Activated CD8-positive, alpha-beta memory T cell treated with anti-CD3 and anti-CD28 coated beads for 36 hours (primary cell): ENCODE measurements at regions not wholly inside any gene's neighbourhood (a gene's known extent, or its start where the extent isn't known, plus 50 kb on each side); places are given as distances from the start of the nearest gene placed in this dataset.
"Not testable (repeated sequence)": the region's sequence is repeated elsewhere in the genome, so short reads cannot be mapped to it uniquely, and the experiment has no call there.

Experiments
- CTCF ChIA-PET: fragments of 350-600 bp; sonication (Branson Sonifier 250); formaldehyde crosslinking; loops from one replicate; lab custom pipeline; 2021; ENCODE audit warnings: antibody characterized with exemption; lab: Charles Lee
- POLR2A ChIA-PET: fragments of 350-600 bp; sonication (Branson Sonifier 250); formaldehyde crosslinking; loops from one replicate; lab custom pipeline; 2021; ENCODE audit warnings: antibody characterized with exemption; lab: Charles Lee

DNA sequence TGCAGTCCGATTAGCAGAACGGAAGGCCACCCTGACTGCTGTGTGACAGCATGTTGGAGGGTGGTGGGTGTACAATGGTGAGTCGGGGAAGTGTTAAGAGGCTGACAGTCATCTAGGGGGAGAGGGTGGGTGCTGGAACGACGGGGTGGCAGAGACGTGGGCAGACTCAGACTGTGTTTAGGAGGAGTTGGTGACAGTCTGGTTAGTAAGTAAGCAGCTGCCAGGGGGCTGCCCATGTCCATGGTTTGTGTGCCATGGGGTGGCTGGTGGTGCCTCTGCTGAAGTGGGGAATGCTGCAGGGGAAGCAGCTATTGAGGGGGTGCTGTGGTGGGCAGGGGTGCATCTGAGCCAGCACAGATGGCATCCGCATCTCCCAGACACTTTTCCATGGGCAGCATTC is 51.3 kb upstream of the BOD1 start:
- CTCF ChIA-PET = no interaction called here
- POLR2A ChIA-PET = no interaction called here

DNA sequence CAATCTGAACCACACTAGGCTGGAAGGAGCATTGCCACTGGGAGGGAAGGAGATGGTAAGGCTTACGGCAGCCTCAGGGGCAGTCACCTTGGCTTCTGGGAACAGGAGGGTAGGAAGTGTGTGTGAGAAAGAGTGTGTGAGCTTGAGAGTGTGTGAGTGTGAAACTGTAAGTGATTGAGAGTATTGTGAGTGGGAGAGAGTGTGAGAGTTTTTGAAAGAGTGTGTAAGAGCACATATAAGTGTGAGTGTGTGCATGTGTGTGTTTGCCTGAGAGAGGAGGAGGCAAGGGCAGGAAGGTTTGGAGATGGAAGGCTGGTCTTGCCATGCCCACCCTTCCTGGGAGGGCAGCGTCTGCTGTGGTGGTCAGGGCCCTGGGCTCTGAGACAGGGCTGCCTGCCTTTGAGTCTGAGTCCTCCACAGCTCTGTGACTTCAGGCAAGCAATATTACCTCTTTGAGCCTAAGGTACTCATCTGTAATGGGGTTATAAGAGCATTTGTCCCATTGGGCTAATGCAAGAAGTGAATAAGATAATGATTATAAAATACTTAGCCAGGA is 51.9 kb upstream of the BOD1 start:
- CTCF ChIA-PET = no interaction called here
- POLR2A ChIA-PET = no interaction called here

DNA sequence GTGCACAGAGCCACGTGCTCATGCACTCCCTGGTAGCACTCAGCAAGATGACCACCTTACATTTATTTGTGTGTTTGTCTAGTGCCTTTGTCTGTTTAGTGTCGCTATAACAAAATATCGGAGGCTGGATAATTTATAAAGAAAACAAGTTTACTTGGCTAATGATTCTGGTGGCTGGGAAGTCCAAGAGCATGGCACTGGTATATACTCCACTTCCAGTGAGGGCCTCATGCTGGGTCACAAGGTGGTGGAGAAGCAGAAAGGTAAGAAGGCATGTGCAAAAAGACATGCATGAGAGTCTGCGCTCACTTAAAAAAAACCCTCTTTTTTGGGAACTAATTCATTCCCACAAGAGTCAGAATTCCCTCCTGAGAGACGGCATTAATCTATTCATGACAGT is 52.5 kb upstream of the BOD1 start:
- ChIA-PET CTCF (interaction anchor here (0.6 kb wide), 1 partner anchor 39 kb away, joined by 5 read pairs; no protein-coding TSS in a partner anchor), POLR2A (no interaction called here)

DNA sequence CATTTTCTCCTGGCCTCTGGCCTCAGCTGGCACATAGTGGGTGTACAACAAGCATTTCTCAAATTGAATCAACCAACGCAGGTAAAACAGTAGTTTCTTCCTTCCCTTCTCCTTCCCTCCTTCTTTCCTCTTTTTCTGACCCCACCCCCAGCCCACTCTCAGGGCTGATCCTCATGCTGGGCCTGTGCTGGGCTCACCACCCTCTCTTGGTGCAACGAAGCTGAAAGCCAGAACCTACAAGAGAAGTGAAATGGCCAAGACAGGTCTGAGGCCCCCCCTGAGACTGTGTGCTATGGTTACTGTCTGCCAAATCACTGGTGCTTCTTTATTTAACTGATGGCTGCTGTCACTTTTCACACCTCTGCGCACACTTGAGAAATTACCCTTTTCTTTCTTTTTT is 53.0 kb upstream of the BOD1 start:
- ChIA-PET POLR2A (no interaction called here), CTCF (interaction anchor here (0.6 kb wide), 1 partner anchor 39 kb away, joined by 5 read pairs; no protein-coding TSS in a partner anchor)

DNA sequence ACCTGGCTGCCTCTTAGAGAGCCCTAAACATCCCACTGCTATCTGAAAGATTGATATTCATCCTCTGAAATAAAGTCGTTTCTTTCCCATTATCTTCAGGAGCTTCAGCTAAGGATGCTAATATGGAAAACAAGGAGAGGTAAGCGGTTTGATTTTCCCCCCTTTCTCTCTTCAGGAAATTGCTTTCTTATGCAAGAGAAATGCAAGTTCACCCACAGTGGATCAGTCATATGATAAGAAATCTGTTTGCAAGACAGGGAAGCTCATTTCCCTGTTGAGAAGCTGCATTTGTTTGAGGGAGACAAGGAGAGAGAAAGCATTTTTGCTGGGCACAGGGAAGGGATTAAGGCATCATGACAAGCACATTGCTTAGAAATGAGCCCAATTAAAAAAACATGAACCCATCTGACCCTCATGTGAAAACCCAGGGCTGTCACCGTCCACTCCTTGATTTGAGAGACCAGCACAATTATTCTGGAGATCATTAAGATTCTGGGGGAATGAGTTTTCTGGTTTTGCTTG is 53.7 kb upstream of the BOD1 start:
- CTCF ChIA-PET = no interaction called here

DNA sequence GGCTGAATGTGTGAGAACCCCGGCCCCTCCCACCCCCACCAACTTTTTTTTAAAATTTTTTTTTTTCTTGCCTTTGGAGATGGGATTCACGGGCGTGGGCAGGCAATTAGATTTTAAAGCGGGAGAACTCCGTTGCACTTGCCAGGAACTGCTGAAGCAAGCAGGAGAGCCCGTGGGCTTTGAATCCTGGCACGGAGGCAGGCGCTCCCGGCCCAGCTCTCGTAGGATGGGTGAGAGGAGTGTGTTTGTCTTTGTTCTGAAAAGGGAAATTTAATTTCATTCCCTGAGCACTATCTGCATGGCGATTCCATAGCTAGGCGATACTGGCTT is 54.3 kb upstream of the BOD1 start:
- ChIA-PET POLR2A (no interaction called here), CTCF (no interaction called here)

More for the DNA sequence above, 53.7 kb upstream of the BOD1 start:
- POLR2A ChIA-PET = no interaction called here

DNA sequence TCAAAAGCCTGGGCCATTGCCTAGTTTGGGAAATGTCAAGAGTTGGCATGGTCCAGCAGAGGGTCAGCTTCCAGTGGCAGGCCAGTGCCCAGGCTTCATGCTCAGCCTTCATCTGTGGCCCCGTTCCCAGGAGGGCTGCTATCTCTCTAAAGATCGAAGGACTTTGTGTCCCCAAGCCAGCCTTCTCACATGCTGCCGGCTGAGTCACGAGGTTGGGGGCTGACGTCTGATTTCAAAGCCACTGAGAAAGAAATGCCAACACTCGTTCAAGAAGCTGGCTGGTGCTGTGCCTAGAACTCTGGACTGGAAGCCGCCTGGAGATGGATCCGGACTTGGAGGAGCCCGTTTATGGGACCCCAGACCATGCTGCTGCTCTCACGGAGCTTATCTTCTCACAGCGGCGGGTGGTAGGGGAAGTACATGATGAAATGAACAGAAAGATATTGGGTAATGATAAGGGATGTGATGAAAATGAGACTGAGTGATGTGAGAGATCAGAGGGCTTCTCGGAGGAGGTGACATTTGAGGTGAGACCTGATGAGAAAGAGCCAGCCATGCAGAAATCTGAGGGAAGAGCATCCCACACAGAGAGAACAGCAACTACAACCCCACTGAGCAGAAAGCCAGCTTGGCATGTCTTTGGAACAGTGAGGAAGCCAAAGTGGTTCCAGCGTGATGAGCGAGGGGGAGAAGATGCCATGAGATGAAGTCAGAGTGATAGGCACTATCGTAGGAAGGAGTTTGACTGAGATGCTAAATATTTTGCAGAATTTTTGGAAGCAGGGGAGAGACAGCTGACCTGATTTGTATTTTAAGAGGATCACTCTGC is 54.9 kb upstream of the BOD1 start:
- CTCF ChIA-PET = no interaction called here

DNA sequence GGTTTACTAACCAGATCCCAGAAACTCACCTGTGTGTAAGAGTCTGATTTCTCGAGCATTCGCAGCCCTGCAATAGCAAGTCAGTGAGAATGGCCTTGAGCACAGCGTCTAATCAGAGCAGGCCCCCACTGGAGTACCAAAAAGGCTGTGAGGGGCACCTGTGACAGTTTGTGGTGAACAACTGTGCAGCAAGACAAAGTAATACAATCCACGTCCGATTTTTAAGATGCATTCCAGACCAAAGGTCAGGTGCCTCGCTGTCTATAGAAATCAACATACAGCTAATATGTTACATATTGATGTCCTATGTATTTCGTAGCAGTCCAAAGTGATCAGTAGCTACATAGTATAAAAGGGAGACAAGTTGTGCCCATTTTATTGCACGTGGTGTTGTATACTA is 55.7 kb upstream of the BOD1 start:
- ChIA-PET CTCF (no interaction called here), POLR2A (no interaction called here)

More for the DNA sequence above, 54.9 kb upstream of the BOD1 start:
- POLR2A ChIA-PET = no interaction called here

DNA sequence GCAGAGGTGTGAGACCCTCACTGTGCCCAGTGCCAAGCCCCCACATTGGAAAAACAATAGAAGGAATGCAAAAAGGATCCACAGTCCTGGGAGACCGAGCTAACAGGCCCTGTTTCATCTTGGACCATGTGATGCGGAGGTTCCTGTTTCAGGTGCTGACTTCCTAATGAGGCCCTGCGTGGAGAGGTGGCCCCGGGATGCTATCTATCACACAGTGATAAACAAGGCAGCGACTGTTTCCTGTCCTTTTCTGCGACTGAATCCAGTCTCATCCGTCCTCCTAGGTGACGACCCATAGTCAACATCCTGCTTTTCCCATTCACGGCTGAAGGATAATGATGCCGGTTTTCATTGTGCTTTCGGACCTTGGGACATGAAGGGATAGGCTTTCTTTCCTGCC is 56.4 kb upstream of the BOD1 start:
- ChIA-PET POLR2A (no interaction called here), CTCF (no interaction called here)

DNA sequence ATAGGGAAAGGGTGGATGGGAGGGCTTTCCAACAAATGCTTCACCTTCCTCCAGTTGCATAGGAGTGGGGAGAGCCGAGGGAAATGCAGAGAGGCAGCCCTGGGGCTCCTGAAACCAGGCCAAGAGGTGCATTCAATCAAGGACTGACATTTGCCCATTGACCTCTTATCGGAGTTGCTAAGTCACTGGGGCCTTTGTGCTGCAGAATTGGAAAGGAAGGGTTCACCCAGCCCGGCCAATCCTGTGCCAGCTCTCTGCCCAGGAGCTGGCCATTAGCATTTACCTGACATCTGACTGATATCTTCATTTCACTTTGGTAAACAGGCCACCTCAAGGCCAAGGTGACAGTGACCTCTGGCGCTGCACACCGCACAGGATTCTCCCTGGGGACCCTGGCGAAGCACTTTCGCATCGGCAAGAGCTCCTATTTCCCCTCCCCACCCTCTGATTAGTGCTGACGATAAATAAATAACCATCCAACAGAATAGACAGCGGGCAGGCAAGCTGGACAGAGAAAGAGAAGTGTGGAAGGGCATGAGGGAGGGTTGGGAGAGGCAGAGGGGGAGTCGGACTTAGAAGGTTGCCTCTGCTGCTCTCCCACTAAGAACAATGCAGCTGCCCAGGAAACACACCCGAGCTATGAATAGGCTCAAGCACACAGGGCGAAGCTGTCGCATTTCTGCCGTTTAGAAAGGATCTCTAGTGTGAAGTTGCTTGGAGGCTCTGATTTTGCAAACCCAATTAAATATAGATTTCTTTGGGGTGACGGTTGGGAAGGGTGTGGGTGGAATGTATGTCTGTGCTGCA is 57.0 kb upstream of the BOD1 start:
- CTCF ChIA-PET = no interaction called here
- POLR2A ChIA-PET = no interaction called here

DNA sequence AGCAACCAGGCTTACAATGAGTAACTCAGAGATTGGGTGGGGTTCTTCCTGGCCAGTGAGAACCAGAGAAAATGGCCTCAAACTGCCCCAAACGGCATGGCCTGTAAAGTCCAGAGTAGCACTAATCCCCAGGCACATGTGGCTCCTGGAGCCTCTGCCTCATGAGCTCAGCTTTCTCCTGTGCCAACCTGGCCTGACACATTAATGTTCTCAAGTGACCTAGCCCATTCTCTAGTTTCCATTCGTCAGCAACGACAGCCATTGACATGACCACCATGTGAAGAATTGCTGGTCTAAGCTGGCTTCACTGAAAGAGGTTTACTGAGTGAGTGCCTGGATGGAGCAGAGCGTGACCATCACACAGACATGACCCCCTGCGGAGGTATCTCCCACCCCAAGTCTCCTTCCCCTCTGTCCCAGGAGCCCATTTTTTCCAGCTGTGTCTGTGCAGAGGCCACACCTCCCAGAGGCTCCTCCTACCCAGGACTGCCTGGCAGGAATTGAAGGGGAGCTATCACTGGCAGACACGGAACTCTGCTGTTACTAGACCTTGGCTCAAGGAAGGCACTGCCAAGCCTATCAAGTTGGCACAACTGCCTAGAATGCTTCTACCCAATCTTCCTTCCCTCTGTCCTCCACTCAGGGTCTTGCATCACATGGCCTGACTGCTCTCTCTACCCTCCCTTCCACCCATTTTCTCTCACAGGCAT is 59.0 kb upstream of the BOD1 start:
- CTCF ChIA-PET = interaction anchor here (0.6 kb wide), 1 partner anchor 416 kb away, joined by 3 read pairs; no protein-coding TSS in a partner anchor
- POLR2A ChIA-PET = no interaction called here

DNA sequence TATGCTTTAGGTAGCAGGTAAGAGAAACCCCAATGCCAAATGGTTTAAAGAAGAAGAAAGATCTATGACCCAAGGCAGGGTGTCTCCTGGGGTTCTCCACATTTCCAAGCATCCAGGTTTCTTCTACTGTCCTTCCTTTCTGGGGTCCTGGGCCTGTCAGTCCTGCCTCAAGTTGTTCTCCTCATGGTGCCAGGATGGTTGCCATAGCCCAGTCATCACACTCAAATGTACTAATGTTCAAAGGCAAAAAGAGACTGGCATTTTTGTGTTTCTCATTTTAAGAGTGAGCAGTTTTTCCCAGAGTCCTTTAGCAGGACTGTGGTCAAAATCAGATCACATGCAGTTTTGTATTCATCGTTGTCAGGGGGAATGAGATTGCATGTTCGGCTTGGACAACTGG is 59.9 kb upstream of the BOD1 start:
- CTCF ChIA-PET = no interaction called here
- POLR2A ChIA-PET = no interaction called here

DNA sequence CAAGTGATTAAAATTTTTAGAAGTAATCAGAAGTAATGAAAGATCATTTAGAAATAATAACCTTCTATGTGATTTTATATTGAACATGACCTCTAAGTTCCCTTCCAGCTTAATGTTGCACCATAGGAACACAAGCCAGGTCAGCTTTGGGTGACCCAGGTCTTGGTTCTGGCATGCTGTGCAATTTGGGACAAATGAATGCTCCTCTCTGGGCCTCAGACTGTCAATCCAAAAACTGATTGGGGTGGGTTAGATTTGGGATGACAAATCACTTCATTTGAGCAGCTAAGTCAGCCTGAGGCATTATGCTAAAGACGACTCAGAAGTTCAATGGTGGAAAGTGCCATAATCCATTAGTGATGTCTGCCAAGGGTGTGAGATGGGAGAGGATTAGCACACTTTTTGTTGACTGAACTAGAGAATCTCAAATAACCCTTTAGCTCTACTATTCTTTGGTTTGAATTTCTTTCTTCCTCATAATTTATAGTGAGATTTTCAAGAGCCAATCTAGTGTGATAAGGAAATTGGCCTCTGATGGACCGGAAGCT is 60.7 kb upstream of the BOD1 start:
- CTCF ChIA-PET = no interaction called here

DNA sequence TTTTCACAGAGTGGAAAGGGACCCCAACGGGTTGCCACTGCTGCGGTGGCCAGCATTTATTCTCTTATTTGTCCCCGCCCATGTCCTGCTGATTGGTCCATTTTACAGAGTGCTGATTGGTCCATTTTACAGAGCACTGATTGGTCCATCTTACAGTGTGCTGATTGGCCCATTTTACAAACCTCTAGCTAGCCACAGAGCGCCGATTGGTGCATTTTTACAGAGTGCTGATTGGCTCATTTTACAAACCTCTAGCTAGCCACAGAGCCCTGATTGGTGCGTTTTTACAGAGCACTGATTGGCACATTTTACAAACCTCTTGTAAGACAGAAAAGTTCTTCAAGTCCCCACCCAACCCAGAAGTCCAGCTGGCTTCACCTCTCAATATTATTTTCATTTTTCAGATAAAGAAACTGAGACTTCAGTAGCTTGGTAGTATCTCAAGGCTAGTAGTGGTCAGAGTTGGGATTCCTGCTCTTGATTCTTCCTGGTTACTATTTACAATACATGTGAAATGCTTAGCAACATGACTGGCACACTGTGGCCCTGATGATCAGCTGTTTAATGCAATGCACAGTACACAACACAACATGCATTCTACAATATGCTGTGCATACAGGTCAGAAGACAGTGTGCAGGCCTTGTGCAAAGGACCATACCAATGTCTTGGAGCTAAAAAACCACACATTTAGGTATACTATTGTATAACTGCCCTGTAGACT is 63.6 kb upstream of the BOD1 start:
- POLR2A ChIA-PET = no interaction called here
- CTCF ChIA-PET = no interaction called here

More for the DNA sequence above, 60.7 kb upstream of the BOD1 start:
- POLR2A ChIA-PET = no interaction called here

DNA sequence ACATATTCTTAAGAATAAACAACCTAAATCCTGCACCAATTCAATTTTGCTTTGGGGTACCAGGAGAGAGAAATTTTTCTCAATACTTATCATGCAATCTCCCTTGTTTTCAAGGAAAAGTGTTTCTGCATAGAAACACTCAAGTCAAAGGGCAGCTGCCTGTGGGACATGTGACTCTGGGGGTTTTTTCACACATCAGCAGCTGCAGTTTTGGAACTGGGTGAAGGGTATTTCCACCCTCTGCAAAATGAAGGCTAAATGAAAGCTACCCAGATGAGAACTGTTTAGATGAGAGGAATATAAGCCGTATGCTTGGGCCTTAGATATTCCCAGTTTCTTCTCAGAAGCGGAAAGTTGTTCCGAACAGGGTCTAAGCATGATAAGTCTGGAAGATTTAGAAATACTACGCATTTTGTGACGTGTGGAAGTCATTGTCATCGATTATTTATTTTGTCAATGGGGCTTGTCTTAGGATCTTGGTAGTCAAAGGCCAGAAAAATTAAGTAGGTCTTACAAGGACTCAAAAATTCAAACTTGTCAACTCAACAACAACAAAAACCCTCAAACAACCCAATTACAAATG is 64.3 kb upstream of the BOD1 start:
- ChIA-PET POLR2A (no interaction called here), CTCF (no interaction called here)

DNA sequence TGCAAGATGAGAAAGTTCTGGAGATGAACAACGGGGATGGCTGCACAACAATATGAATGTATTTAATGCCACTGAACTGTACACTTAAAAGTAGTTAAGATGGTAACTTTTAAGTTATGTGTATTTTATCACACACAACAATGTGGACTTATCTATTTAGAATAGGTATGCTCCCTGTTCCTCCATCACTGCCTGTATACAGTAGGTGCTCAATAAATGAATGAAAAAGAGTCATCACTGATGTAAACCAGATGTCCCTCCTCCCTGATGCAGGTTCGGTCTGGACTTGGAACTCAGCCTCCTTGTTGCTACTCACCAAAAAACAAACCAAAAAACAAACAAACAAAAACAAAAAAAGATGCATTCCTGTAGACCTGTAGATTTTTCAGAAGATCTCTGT is 65.9 kb upstream of the BOD1 start:
- POLR2A ChIA-PET = no interaction called here
- CTCF ChIA-PET = no interaction called here

DNA sequence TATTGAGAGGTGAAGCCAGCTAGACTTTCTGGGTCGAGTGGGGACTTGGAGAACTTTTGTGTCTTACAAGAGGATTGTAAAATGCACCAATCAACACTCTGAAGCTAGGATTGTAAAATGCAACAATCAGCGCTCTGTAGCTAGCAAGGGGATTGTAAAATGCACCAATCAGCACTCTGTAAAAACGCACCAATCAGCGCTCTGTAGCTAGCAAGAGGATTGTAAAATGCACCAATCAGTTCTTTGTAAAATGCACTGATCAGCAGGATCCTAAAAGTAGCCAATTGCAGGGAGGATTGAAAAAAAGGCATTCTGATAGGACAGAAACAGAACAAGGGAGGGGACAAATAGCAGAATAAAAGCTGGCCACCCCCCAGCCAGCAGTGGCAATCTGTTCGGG is 68.1 kb upstream of the BOD1 start:
- CTCF ChIA-PET, POLR2A ChIA-PET: not testable (repeated sequence)

DNA sequence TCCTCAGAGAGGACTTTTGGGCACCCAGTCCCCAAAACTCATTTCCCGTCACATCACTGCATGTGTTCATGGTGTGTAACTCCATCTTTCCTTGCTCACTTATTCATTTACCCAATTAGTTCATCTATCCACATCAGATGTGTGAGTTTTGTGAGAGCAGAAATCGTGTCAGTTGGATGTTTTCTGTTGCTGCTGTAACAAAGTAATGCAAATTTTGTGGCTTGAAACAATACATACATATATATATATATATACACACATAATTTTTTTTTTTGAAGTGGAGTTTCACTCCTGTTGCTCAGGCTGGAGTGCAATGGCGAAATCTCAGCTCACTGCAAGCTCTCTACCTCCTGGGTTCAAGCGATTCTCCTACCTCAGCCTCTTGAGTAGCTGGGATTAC is 70.5 kb upstream of the BOD1 start:
- ChIA-PET POLR2A (no interaction called here), CTCF (no interaction called here)

DNA sequence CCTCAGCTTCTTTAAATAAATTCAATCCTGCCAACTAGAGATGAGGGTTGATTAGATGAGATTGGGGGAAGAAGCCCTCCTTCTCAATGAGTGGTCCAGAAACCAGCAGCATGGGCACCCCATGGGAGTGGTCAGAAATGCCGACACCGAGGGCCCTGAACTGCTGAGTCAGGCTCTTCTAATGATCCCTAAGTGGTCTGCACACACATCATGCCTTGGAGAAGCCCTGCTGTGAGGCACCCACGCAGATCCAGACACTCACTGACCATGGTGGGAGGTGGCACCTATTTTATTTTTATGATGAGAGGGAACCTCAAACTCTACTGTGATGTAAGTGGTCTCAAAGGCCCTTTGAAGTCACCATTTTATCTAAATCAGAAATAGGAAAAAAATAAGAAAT is 72.3 kb upstream of the BOD1 start:
- ChIA-PET POLR2A (no interaction called here), CTCF (no interaction called here)
